ENCODE measurements at regions not wholly inside any gene's neighbourhood (a gene's known extent, or its start where the extent isn't known, plus 50 kb on each side); places are given as distances from the start of the nearest gene placed in this dataset.

DNA sequence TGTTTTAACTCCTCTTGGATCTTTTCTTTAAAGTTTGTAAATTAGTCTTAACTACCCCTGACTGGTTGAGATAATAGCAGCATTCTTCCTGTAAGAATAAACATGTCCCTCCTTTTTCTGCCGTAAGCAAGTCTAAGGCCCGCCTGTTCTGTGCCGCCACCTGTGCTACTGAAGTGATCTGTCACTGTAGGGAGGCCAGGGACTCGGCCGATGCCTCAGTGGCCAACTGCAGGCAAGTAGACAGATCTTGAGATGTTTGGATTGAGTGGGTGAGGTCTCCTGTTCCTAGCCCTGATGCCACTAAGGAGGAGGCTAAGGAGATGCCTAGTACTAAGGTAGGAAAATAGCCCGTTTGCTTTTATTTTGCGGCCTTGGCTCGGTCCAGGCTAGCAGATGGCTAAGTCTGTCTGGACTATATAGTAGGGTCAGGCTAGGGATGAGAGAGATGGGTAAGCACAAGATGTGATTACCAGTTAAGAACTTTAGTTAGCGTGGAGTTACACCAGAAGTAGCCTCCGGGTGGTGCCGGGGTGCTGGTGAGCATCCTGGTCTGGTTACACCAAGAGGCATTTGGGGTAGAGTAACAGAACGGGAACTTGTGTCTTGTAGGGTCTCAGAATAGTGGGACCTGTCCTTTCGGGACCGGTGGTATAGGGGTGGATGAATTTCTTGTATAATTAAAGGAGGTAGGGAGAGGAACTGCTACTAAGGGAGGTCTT, 584.2 kb downstream of the SUCLG1 start:
- no peaks in the 10 kb centered on the region for H3K27me3 ChIP-seq (ENCODE audit: control insufficient read depth, low read length)
- H3K9me3 ChIP-seq (ENCODE audit: control insufficient read depth, insufficient read depth, low read length): peaks cover 3% of the 10 kb centered on the region; the same call in 1 of the 2 replicates
- H3K27ac ChIP-seq (ENCODE audit: low read depth, low read length): no peak overlapping the region
- no peaks in the 10 kb centered on the region for H3K4me1 ChIP-seq (ENCODE audit: control insufficient read depth, low read length)
- TF ChIP-seq, protein P1, sequence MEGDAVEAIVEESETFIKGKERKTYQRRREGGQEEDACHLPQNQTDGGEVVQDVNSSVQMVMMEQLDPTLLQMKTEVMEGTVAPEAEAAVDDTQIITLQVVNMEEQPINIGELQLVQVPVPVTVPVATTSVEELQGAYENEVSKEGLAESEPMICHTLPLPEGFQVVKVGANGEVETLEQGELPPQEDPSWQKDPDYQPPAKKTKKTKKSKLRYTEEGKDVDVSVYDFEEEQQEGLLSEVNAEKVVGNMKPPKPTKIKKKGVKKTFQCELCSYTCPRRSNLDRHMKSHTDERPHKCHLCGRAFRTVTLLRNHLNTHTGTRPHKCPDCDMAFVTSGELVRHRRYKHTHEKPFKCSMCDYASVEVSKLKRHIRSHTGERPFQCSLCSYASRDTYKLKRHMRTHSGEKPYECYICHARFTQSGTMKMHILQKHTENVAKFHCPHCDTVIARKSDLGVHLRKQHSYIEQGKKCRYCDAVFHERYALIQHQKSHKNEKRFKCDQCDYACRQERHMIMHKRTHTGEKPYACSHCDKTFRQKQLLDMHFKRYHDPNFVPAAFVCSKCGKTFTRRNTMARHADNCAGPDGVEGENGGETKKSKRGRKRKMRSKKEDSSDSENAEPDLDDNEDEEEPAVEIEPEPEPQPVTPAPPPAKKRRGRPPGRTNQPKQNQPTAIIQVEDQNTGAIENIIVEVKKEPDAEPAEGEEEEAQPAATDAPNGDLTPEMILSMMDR (IDR thresholded peaks at IDR 0.05; ENCODE audit: low read depth, low read length, poor library complexity, severe bottlenecking): no peak
- no peak for TF ChIP-seq EZH2phosphoT487 (IDR thresholded peaks at IDR 0.05; ENCODE audit: borderline replicate concordance, low read length)
- H3K36me3 ChIP-seq (ENCODE audit: control insufficient read depth, low read length): no peaks in the 10 kb centered on the region
- H3K4me2 ChIP-seq (ENCODE audit: low read length): no peak overlapping the region
- H3K9me2 ChIP-seq (replicated peaks; ENCODE audit: control insufficient read depth, low read length): no peaks in the 10 kb centered on the region
- H4K20me1 ChIP-seq (ENCODE audit: control insufficient read depth, insufficient read depth, low read depth, low read length): no peaks in the 10 kb centered on the region
- no peaks in the 10 kb centered on the region for H3K79me2 ChIP-seq (ENCODE audit: control insufficient read depth, low read length)
- no peak overlapping the region for H3K4me3 ChIP-seq (ENCODE audit: low read length)
- no peaks in the 10 kb centered on the region for H3F3A ChIP-seq (ENCODE audit: control insufficient read depth, insufficient read depth)

DNA sequence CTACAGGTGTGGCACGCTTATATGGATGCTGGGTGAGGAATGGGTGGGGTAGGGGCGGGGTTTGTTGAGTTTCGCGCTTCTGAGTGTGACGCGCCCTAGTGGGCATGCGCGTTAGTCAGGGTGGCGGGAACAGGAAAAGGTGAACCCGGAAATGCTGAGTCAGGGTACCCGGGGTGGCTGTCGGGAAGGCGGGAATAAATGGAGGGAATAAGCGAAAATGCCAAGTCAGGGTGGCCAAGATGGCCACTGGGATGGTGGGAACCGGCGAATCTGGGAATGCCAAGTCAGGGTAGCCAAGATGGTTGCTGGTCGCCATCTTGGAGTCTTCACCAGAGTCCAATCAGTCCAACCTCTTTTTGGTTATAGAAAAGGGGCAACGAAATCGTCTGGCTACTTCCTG, 585.0 kb downstream of the SUCLG1 start:
- H3K4me2 ChIP-seq (ENCODE audit: low read length): no peak overlapping the region
- H3K9me3 ChIP-seq (ENCODE audit: control insufficient read depth, insufficient read depth, low read length): peaks cover under 1% of the 10 kb centered on the region; the same call in 1 of the 2 replicates
- no peak overlapping the region for H3K4me3 ChIP-seq (ENCODE audit: low read length)
- H3K9me2 ChIP-seq (replicated peaks; ENCODE audit: control insufficient read depth, low read length): no peaks in the 10 kb centered on the region
- H3F3A ChIP-seq (ENCODE audit: control insufficient read depth, insufficient read depth): no peaks in the 10 kb centered on the region
- H3K4me1 ChIP-seq (ENCODE audit: control insufficient read depth, low read length): no peaks in the 10 kb centered on the region
- no peak overlapping the region for H3K27ac ChIP-seq (ENCODE audit: low read depth, low read length)
- no peaks in the 10 kb centered on the region for H3K79me2 ChIP-seq (ENCODE audit: control insufficient read depth, low read length)
- H3K36me3 ChIP-seq (ENCODE audit: control insufficient read depth, low read length): no peaks in the 10 kb centered on the region
- no peaks in the 10 kb centered on the region for H3K27me3 ChIP-seq (ENCODE audit: control insufficient read depth, low read length)
- no peak for TF ChIP-seq EZH2phosphoT487 (IDR thresholded peaks at IDR 0.05; ENCODE audit: borderline replicate concordance, low read length)
- TF ChIP-seq, protein P1 (IDR thresholded peaks at IDR 0.05; ENCODE audit: low read depth, low read length, poor library complexity, severe bottlenecking): no peak
- no peaks in the 10 kb centered on the region for H4K20me1 ChIP-seq (ENCODE audit: control insufficient read depth, insufficient read depth, low read depth, low read length)

DNA sequence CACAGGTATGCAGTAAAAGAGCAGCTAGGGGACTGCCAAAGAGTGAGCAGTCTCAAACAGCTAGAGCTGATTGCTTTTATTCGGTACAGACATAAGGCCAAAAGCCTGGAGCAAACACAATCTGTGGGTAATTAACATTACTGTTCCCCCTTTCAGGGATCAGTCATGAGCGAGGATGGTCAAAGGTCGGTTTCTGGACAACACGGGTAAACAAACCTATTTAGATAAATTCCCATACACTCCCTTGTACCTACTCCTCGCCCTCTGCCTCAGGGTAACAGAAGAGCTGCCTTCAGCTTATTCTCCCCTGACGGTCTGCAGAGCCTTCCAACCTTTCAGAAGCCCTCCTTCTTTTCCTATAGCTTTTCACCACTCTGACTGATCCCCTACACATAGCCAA, 586.0 kb downstream of the SUCLG1 start:
- Histone ChIP-seq H3K27me3 (ENCODE audit: control insufficient read depth, low read length) (no peaks in the 10 kb centered on the region), H3K27ac (ENCODE audit: low read depth, low read length) (no peak overlapping the region), H3K9me3 (ENCODE audit: control insufficient read depth, insufficient read depth, low read length) (no peaks in the 10 kb centered on the region; the same call in 1 of the 2 replicates), H3K36me3 (ENCODE audit: control insufficient read depth, low read length) (no peaks in the 10 kb centered on the region), H3K4me1 (ENCODE audit: control insufficient read depth, low read length) (no peaks in the 10 kb centered on the region), H3K4me3 (ENCODE audit: low read length) (no peak overlapping the region), H3K79me2 (ENCODE audit: control insufficient read depth, low read length) (no peaks in the 10 kb centered on the region), H3K4me2 (ENCODE audit: low read length) (no peak overlapping the region), H4K20me1 (ENCODE audit: control insufficient read depth, insufficient read depth, low read depth, low read length) (no peaks in the 10 kb centered on the region), H3F3A (ENCODE audit: control insufficient read depth, insufficient read depth) (no peaks in the 10 kb centered on the region), H3K9me2 (replicated peaks; ENCODE audit: control insufficient read depth, low read length) (no peaks in the 10 kb centered on the region)
- TF ChIP-seq EZH2phosphoT487 (IDR thresholded peaks at IDR 0.05; ENCODE audit: borderline replicate concordance, low read length): no peak
- TF ChIP-seq, protein P1 (IDR thresholded peaks at IDR 0.05; ENCODE audit: low read depth, low read length, poor library complexity, severe bottlenecking): no peak

Measured in DOHH2 (cell line).